ENCODE measurements at regions not wholly inside any gene's neighbourhood (a gene's known extent, or its start where the extent isn't known, plus 50 kb on each side); places are given as distances from the start of the nearest gene placed in this dataset.

GRCh38 chr2:138190999-138191398 is 226.7 kb downstream of the HNMT start:
- TF ChIP-seq, protein P1, sequence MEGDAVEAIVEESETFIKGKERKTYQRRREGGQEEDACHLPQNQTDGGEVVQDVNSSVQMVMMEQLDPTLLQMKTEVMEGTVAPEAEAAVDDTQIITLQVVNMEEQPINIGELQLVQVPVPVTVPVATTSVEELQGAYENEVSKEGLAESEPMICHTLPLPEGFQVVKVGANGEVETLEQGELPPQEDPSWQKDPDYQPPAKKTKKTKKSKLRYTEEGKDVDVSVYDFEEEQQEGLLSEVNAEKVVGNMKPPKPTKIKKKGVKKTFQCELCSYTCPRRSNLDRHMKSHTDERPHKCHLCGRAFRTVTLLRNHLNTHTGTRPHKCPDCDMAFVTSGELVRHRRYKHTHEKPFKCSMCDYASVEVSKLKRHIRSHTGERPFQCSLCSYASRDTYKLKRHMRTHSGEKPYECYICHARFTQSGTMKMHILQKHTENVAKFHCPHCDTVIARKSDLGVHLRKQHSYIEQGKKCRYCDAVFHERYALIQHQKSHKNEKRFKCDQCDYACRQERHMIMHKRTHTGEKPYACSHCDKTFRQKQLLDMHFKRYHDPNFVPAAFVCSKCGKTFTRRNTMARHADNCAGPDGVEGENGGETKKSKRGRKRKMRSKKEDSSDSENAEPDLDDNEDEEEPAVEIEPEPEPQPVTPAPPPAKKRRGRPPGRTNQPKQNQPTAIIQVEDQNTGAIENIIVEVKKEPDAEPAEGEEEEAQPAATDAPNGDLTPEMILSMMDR (IDR thresholded peaks at IDR 0.05): no peak
- TF ChIP-seq POLR2A (IDR thresholded peaks at IDR 0.05): no peak

All from transverse colon (tissue), 3 donors.